ENCODE measurements at regions not wholly inside any gene's neighbourhood (a gene's known extent, or its start where the extent isn't known, plus 50 kb on each side); places are given as distances from the start of the nearest gene placed in this dataset.

DNA sequence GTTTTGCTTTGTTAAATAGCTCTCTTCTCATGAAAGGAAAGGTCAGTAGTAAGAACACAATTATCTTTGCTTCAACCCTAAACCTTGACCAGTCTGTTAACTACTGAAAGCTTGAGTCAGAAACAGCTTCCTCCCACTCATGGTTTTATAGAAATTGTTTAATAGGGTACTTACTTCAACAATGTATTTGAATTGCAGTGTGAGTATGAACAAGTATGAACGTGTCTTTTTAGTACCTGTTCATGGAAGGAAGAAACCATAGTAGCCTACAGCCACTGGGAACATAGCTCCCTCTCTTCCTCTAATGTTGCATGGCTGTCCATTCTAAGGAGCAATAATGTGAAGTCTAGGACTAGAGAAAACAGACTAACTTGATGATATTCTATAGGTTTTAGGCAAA, 311.0 kb downstream of the MCTP2 start:
- Histone ChIP-seq H3K56ac (replicated peaks; ENCODE audit: insufficient read length, low read depth, low read length) (no peak overlapping the region), H3K14ac (ENCODE audit: insufficient read length) (no peak overlapping the region), H3K79me1 (ENCODE audit: low read depth, low read length) (no peaks in the 10 kb centered on the region), H3K4me2 (ENCODE audit: insufficient read depth in 1 of 2, low read depth in 2 of 2, low read length in 2 of 2) (no peak overlapping the region), H3K18ac (ENCODE audit: extremely low read depth, low read length) (no peak overlapping the region), H4K8ac (ENCODE audit: extremely low read depth, insufficient read depth, low read length) (no peak overlapping the region), H3K27me3 (replicated peaks in 1 of 4; ENCODE audit: control insufficient read depth in 3 of 4, extremely low read depth in 1 of 4, insufficient read depth in 3 of 4, low read length in 3 of 4) (no peaks in the 10 kb centered on the region), H2BK20ac (ENCODE audit: low read length) (no peak overlapping the region), H3K9me3 (ENCODE audit: insufficient read depth in 2 of 2, low read depth in 1 of 2, low read length in 1 of 2) (no peaks in the 10 kb centered on the region), H2BK15ac (ENCODE audit: low read length) (no peak overlapping the region), H3K4ac (replicated peaks; ENCODE audit: insufficient read length, low read depth, low read length) (no peak overlapping the region), H2BK120ac (replicated peaks; ENCODE audit: low read depth, low read length) (no peak overlapping the region), H4K91ac (replicated peaks; ENCODE audit: insufficient read length, low read length) (no peak overlapping the region), H3K23ac (ENCODE audit: insufficient read length) (no peak overlapping the region), H4K5ac (ENCODE audit: insufficient read length, low read depth, low read length) (no peak overlapping the region), H2BK12ac (ENCODE audit: low read depth, low read length) (no peak overlapping the region), H4K20me1 (replicated peaks in 1 of 2; ENCODE audit: control insufficient read depth in 1 of 2, insufficient read depth in 2 of 2, low read length in 2 of 2) (no peaks in the 10 kb centered on the region), H3K4me3 (ENCODE audit: extremely low read depth in 1 of 4, insufficient read depth in 2 of 4, low read depth in 3 of 4, low read length in 4 of 4) (no peak overlapping the region), H2BK5ac (ENCODE audit: low read depth, low read length) (no peak overlapping the region), H3K9ac (replicated peaks in 1 of 4; ENCODE audit: extremely low read depth in 1 of 4, low read depth in 3 of 4, low read length in 3 of 4) (no peak overlapping the region), H3K79me2 (ENCODE audit: control insufficient read depth in 1 of 2, insufficient read depth in 2 of 2, low read length in 2 of 2) (no peaks in the 10 kb centered on the region), H3K36me3 (ENCODE audit: control insufficient read depth in 2 of 4, insufficient read depth in 4 of 4, low read length in 3 of 4) (no peaks in the 10 kb centered on the region), H3K23me2 (ENCODE audit: low read depth, low read length) (no peaks in the 10 kb centered on the region), H3K27ac (ENCODE audit: low read depth, low read length) (no peak overlapping the region), H3K4me1 (replicated peaks in 1 of 4; ENCODE audit: control insufficient read depth in 3 of 4, insufficient read depth in 4 of 4, low read length in 3 of 4) (no peaks in the 10 kb centered on the region), H2AK5ac (ENCODE audit: low read depth, low read length) (no peak overlapping the region), H2AFZ (ENCODE audit: low read length) (no peak overlapping the region)
- WGBS, 2 experiments (ENCODE audit: extremely low coverage in 1 of 2, insufficient coverage in 1 of 2, insufficient read length in 1 of 2, insufficient replicate concordance in 2 of 2, low coverage in 1 of 2, low lambda C conversion rate in 2 of 2, missing lambda C conversion rate in 1 of 2), result 83% methylated on average over 1 of the region's 1 CpG; no CpG with 5 or more reads in 1 of the 2 experiments
- POLR2A ChIA-PET (ENCODE audit: partially characterized antibody), result no interaction called here
- FAIRE-seq (no peak), DNase-seq (ENCODE audit: low read depth in 1 of 2, low spot score in 2 of 2) (no peak)
- CTCF ChIA-PET (ENCODE audit: partially characterized antibody), result interaction anchor here (0.7 to 7.6 kb wide), 5 partner anchors 9 to 467 kb away, joined by 3 to 46 read pairs (median 4); no protein-coding TSS in a partner anchor
- TF ChIP-seq SIX5 (IDR thresholded peaks at IDR 0.05; ENCODE audit: low read depth, low read length) (no peak), KDM1A (IDR thresholded peaks at IDR 0.05; ENCODE audit: borderline replicate concordance, low read length) (no peak), CEBPB (IDR thresholded peaks at IDR 0.05; ENCODE audit: low read depth, low read length) (no peak), CREB1 (IDR thresholded peaks at IDR 0.05) (no peak), MAFK (IDR thresholded peaks at IDR 0.05; ENCODE audit: low read depth, low read length) (no peak), SIRT6 (IDR thresholded peaks at IDR 0.05; ENCODE audit: low read length) (no peak), HDAC2 (IDR thresholded peaks at IDR 0.05; ENCODE audit: borderline replicate concordance in 1 of 2, low read depth in 2 of 2, low read length in 2 of 2) (no peak), CHD1 (IDR thresholded peaks at IDR 0.05; ENCODE audit: low read depth, low read length) (no peak), SP1 (IDR thresholded peaks at IDR 0.05; ENCODE audit: low read depth, low read length) (no peak), HDAC6 (IDR thresholded peaks at IDR 0.05; ENCODE audit: low read depth, low read length) (no peak)
- TF ChIP-seq, protein P1, sequence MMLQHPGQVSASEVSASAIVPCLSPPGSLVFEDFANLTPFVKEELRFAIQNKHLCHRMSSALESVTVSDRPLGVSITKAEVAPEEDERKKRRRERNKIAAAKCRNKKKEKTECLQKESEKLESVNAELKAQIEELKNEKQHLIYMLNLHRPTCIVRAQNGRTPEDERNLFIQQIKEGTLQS (IDR thresholded peaks at IDR 0.05; ENCODE audit: insufficient read depth, low read depth, low read length), result no peak

Data from H1 (cell line).